Activated CD4-positive, CD25-positive, alpha-beta regulatory T cell (primary cell): ENCODE measurements at regions not wholly inside any gene's neighbourhood (a gene's known extent, or its start where the extent isn't known, plus 50 kb on each side); places are given as distances from the start of the nearest gene placed in this dataset.
A peak's percentile ranks its signal among the peaks of the same experiment; 100 is the strongest.

Source experiments
- DNase-seq, 4 experiments: peaks; one replicate each; lab custom pipeline; 2025; lab: John Stamatoyannopoulos, UW

DNA sequence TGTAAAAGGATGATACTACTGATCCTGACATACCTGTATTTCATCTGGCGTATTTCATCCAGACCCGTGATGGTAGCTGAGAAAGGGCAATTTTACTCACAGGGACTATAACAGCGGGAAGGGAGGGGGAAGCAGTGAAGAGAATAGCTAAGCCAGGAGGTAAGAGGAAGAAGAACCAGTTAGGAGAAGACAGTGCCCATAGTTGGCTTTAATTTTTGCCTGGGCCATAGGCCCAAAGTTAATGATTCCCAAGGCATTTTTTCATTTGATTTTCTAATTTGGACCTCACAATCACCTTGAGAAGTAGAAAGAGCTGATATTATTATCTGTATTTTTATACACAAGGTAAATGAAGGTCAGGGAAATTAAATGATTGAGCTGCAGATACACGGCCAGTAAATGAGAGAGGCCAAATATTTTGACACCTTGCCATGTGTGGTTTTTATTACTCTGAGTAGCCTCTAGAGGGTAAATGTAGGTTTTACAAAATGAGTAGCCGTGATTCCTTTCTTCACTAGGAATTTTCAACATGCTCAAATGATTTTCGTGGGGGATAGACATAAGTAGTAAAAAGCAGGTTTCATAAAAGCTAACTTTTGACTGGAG is 382.2 kb downstream of the FUT8 start:
- DNase-seq, result no peak

DNA sequence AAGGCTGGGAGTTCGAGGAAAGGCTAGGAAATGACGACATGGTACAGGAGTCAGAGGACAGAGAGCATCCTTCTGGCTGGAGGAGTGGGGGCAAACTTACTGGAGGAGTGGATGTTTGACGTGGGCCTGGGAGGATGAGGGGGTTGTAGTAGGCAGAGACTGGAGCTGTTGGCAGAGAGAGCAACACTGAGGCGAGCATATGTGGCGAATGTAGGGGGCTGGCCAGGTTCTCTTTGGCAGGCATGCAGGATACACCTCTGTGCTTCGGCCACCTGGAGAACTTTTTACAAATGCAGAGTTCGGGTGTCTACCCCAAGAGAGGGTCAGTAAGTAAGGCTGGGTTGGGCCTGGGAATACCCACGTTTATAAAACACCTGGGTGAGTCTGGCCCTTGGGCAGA is 385.7 kb downstream of the FUT8 start:
- no peak for DNase-seq

DNA sequence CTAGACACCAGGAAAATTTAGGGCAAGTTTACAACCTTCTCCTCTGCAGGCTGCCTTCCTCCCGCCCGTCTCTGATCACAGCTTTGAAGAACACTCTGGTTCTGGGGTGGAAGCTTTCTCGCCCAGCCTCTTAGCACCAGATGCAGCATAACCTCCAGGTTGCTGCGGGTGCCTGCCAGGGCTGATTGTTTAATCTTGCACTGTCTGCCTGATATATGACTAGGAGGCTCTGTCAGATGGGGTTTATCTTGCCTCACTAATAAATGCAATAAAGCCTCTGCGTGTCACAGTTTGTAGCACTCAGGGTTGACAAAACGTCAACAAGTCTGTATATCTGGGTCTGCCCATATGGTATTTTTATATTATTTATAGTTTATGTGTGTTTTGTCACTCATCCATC is 388.2 kb downstream of the FUT8 start:
- DNase-seq, result no peak

DNA sequence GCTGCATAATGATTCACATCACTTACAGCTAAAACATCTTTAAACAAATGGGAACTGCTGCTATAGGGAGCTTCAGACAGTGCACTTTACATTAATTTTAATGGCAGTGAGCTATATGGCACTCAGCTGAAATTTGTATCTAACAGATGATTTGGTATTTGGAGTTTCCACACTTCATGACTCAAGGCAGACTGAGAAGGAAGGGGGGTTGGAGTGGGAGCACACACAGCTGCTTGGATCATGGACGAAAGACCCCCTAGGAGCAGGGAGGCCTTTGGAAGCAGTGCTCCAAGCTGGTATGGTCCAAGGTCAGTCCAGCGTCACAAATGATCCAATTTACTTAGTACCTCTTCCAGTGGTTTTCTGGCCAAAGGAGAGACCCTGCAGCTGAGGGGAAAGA is 389.7 kb downstream of the FUT8 start:
- no peak for DNase-seq

DNA sequence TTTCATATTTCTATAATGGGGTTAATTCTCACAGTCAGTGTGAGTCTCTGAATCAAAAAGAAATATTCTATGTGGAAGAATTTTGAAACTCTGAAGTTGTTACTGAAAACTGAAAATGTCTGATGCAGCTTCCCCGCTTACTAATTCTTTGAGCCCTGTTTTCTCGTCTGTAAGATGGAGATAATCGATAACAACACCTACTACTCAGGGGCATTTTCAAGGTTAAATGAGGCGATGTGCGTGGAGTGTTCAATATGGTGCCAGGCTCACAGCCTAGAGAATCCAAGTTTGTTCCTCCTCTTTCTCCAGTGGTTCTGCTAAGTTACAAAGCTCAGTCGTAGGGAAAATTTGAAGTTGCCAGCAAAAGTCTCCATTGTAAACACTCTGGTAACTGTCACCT is 391.4 kb downstream of the FUT8 start:
- no peak for DNase-seq

DNA sequence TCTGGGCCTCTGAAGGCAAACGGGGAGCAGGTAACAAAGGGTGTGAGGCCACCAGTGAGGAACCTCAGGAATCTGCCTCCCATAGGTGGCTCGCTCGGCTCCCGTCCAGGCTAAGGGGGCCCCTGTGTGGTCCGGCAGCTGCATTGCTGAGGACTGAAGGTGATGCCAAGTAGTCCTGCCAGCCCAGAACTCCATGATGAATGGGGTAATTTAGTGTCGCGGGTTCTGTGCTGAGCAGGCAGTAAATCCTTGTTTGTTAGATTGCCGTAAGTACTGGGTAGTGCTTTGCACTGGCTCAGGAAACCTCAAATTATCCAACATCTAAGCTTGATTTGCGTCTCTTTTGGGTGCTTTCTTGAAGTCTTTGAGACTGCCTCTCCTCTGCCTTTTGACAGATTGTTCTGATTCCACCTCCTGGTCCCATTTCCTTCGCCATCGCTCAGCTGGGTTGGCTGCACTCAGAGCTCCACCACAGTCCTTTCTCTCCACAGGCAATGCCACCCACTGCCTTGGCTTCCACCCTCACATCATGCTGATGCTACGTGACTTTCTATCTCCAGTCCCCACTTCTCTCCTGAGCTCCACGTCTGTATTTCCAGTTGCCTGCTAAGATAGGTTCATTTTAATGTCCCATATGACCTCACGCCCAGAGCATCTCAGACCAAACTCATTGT is 392.0 kb downstream of the FUT8 start:
- no peak for DNase-seq

DNA sequence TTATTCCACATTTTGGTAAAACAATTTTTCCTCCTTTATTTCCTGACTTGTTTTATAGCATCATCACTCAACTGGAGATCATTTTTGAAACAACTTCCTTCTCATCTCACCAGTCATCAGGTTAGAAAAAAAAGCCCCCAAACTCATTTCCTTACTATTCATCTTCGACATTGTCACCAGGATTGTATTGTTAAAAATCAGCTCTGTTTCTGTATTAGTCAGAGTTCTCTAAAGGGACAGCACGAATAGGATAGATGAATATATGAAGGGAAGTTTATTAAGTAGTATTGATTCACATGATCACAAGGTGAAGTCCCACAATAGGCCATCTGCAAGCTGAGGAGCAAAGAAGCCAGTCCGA is 392.6 kb downstream of the FUT8 start:
- DNase-seq, result no peak

DNA sequence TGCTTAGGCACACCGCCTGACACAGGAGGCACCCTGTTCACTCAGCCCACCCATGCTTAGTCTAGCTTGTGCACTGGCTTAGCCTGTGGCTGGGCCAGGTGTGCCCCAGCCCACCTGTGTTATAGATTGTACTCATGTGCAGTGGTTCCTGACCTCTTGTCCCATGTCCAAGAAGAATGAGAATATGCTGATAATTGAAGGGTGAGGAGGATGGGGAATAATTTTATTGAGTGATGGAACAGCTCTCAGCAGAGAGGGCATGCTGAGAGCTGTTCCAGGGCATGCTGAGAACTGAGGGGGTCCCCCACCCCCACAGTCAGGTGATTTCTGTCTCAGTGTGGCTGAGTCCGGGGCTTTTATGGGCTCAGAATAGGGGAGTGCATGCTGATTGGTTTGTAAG is 395.9 kb downstream of the FUT8 start:
- no peak for DNase-seq

DNA sequence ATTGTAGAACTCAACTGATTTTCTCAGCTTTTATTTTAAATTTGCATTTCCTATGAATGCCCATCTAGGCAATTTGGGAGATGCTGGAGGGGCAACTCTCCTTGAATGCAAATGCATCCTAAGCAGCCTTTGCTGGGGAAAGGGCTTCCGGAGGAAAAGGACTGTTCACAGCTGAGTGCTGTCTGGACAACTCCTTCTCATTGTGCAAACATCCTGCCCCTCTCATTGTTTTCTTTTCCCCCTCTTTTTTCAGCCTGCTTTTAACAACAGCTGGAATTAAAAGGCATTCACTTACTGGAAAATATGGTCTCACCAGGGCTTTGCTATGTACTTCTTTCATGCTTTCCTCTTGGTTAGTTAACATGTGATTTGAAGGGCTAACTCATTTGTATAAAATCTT is 397.8 kb downstream of the FUT8 start:
- no peak for DNase-seq

DNA sequence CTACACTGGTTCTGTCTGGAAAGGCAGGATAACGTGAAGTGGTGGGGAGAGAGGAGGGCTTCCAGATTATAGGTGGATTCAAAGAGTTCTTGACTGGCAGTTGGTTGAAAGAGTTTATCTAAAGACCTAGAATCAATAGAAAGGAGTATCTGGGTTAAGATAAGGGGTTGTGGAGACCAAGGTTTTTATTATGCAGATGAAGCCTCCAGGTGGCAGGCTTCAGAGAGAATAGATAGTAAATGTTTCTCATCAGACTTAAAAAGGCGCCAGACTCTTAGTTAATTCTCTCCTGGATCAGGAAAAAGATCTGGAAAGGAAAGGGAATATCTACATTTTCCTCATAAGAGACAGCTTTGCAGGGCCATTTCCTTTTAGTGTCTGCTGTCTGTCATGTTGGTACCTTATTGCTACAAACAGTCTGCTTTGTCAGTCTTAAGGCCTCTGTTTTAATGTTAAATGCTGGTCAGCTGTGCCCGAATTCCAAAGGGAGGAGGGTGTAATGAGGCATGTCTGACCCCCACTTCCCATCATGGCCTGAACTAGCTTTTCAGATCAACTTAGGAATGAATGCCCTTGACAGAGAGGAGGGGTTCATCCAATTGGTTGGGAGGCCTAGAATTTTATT is 401.3 kb downstream of the FUT8 start:
- DNase-seq, result no peak

DNA sequence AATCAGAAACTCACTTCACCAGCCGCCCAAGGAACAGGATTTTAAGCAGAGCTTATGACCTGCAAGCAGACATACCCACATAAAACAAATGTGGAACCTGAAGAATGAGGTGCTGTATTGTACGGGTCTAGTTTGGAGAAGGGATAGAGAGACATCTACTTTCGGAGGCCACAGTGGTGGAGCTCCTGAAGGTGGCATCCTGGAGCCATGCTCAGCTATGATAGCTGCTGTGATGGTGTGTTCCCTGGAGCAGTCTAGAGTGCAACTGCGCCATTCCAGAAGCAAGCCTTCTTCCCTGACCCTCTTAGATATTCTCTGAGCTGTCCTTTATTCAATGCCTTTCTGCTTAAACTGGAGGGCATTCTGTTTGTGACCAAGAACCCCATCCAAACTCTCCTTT is 402.6 kb downstream of the FUT8 start:
- no peak for DNase-seq

DNA sequence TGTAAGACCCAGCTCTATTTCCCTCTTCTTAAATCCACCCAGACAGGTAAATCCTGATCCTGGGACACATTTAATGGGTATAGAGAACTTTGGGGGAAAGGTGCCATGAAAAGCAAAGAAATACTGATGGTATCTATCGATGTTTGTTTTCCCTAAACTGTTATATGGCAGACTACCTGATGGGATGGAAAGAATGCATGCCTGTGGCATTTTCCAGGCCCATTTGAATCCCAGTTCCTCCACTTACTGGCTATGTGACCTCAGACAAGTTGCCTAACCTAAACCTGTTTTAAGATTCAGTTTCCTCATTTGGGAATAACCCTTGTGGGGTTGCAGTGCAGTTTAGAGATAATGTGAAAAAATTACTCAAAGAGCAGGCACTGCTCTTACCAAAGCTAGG is 404.5 kb downstream of the FUT8 start:
- no peak for DNase-seq

DNA sequence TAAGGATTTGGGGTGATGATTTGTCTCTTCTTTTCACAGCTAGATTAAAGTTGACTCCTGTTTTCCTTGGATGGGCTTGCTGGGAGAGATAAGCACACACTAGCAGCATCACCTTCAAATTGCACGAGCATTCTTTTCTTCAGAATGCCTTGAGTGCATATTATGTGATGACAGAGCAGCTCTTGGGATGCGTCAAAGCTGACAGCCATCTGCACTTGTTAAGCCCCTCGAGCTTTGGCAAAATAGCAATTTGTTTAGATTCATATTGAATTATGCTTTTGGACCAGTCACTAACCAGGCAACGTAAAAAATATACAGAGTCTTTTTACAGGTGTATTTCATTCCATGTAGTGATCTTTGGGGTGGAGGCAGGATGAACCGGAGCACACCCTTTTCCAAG is 407.0 kb downstream of the FUT8 start:
- no peak for DNase-seq

DNA sequence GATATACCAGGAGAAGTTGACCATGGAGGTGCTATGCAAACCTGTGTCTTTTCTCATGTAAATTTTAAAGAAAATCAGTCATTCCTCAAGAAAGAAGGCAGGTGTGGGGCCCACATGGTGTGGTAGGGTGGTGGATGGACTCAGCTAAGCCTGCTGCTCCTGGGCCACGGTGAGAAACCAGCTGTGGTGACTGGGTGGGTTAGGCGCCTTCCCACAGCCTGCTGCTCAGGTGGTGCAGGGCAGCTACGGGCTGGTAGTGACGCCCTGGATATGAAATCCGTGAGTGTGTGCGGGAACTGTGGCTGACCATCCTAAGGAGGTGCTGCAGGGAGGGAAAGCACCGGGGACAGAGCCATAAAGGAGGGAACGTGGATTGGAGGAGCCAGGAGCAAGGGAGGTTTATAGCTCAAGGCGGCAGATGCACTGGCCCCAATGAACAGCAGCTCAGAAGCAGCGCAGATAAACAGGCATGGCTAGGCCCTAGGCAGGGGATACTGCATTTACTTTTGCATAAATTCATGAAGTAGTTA is 408.8 kb downstream of the FUT8 start:
- DNase-seq, result no peak

DNA sequence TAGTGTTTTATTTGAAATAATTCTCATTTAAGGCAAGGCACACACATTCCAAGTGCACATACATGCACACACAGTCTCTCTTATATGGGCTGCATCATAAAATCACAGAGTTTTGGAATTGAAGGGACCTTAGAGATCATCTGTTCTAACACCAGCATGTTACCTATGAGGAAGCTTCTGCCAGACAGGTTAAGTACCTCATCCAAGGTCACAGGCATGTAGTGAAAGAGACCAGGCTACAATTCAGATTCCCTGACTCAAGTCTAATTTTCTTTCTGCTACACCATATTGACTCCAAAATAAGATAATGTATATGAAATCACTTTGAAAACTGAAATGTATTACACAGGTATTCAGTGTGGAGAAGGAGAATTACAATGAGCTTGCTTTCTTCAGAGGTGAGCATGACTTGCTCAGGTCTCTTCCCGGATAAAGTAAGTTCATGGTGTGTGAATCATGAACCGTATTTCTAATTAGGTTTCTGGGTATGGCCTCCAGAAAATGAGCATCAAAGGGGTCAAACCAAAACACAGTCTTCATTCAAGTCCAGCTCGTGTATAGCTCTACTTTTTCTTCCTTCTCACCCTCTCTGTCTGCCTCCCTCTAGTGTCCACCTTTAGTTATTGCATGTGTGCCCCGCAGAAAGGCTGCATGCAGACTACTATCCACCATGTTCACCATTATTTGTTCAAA is 411.9 kb downstream of the FUT8 start:
- peak; percentile 4 to 26 (median 22) for DNase-seq

DNA sequence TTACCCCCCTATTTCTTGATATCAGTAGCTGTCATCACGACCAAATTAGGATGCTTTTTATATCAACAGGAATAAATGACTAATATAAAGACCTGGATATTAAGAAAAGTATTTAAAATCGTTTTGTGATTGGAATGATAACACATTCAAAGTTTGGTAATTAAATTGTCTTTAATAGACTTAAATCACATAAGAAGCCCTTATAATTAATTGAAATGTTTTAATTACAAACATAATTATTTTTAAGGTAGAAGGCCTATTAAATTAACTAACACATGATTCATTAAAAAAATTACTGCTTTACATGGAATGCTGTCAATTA is 412.4 kb downstream of the FUT8 start:
- DNase-seq, result no peak

DNA sequence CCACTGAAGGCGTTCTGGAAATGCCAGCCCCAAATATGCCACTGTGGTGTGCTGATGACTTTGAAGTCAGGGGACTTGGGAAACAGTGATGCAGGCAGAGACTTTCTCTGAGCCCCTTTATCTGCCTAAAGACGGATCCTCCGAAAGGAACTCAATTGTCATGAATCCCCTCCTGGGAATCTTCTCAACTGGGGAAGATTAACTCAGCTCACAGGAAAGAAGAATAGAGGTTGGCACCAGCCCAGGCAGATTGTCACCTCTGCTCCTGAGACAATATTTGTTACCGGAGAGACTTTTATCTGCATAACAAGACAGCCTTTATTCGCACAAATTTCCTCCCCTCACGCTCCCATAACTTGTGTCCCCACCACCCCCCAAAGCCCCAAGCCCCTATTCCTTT is 414.4 kb downstream of the FUT8 start:
- no peak for DNase-seq

DNA sequence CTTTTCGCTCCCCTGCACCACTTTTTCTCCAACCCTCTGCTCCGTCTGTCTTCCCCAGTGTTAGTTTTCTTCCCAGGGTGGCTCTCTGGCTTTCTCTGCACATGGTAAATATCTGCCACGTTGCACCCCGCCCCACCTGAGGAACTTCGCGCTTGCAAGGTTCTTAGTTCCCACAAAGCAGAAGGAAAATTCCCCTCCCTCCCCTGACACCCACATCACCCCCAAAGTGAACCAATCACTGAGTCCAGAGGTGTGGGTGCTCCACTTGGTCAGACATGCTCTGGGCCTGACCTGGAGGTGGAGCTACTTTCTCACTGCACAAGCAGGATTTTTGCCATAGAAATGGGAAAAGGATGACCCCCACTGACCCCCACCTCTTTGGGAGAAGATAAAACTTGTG is 415.0 kb downstream of the FUT8 start:
- no peak for DNase-seq

DNA sequence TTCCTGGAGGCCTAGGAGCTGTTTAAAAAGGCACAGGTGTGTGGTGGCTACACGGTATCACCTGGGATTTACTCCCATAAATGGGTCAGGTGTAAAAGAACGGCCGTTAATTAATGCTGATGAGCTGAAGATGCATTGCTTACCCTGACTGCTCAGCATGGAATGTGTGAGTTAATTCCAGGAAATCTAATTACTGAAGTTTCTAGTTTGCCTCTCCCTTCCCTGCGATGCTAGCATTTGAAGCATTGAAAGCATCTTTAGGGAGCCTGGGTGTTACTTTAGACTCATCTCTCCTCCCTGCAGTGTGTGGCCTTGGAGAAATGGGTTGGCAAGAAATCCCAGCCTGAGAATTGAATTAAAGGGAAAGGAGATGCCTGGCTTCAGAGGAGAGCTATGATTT is 415.9 kb downstream of the FUT8 start:
- no peak for DNase-seq

DNA sequence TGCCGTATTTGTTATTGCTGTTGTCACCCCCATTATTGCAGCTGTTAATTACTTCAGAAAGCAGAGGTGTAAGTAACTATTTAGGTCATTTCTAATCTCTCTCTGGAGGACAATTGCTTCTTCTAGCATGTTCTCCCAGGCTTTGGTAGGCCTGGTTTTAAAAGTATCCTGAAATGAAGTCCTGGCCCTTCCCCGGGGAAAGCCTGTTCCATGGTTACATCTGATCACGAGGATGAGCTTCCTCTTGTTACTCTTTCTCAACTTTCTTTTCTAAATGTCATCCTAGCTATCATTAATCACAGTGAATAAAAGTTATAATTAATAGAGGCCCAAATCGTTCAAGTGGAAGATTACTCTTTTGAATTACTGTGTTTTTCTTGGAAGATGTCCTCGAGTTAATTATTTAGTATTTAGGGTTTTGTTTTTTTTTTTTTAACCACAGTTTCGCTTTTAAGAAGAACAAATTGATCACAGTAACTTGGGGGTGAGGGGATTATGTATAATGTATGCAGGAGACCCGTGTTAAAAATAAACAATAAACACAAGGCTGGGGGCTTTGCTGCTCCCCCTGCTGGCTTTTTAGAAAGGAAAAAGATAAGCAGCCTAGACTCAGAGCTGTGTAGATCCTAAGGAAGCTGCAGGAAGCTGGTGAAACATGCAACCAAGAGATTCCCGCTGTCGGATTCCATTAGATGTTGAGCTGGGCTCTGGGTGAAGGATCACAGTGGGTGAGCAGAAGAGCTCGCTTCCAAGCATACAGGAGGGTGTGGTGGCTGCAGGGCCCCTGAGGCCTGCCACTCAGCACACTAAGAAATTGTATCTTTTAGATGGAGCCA is 420.1 kb downstream of the FUT8 start:
- no peak for DNase-seq

DNA sequence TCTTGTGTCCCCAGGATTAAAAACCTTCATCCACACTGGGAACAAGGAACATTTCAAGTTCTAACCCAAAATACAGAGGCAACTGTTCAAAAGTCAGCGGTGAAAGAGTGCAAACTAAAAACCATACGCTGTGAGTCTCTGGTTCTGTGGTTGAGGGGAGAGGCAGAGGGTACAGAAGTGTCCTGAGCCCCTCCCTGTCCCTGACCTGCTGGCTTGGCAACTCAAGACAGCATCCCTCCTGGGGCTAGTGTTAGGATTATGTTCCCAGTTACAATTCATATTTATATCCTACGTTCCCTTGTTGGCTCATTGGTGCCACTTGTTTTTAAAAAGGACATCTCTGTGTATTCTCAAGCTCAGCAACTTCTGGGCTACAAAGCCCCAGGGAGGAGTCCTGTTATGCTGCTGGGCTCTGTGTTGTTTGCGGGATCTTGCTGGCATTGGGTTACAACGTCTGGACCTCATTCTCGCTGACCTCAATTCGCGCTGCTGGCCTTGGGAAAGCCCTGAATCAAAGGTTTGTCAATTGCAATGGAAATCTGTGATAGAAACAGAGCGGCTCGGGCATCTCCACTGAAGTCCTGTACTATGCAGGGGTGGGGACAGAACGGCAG is 420.8 kb downstream of the FUT8 start:
- no peak for DNase-seq

DNA sequence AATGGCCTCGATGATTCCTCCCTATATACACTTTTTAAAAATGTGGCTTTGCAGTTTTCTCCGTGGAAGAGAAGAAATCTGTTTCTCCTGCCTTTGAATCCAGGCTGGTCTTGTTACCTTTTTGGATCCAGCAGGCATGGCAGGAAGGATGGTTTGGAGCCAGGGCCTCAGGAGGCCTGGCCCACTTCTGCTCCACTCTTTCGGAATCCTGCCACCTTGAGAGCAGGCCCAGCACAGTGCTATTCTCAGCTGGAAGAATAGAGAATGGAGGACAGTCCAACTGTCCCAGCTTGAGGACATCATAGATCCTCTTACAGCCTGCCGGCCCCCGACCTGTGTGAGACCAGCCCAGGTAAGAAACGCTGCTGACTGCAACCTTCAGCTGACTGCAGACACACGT is 421.5 kb downstream of the FUT8 start:
- DNase-seq, result no peak
